ENCODE measurements at regions not wholly inside any gene's neighbourhood (a gene's known extent, or its start where the extent isn't known, plus 50 kb on each side); places are given as distances from the start of the nearest gene placed in this dataset.

DNA sequence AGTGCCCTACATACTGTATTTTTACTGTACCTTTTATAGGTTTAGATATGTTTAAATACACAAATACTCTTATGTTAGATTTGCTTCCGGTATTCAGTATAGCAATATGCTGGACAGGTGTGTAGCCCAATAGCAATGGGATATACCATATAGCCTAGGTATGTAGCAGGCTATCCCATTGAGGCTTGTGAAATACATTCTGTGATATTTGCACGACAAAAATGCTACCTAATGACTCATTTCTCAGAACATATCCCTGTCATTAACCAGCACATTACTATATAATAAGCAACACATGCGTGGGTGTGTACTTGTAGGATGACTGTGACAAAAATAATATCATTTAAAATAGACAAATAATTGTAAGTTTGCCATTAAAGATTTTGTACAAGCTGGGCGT, 208.8 kb downstream of the MRPS30 start:
- DNase-seq: no peak
- intact Hi-C loops (cut with micrococcal nuclease): no loop called here
- no peak overlapping the region for H3K27ac ChIP-seq (ENCODE audit: low read depth in 1 of 2, low read length in 2 of 2)
- no peaks in the 10 kb centered on the region for H3K27me3 ChIP-seq (ENCODE audit: control insufficient read depth in 2 of 2, insufficient read depth in 2 of 2, low read length in 2 of 2)
- Mint-ChIP-seq H3K27me3 (ENCODE audit: low read depth in 3 of 3) (no peaks in the 10 kb centered on the region), H3K36me3 (no peaks in the 10 kb centered on the region), H3K27ac (no peak overlapping the region), H3K9me3 (peaks cover 2 to 15% (median 9%) of the 10 kb centered on the region in 7 donors), H3K4me3 (no peak overlapping the region), H3K4me1 (no peaks in the 10 kb centered on the region)
- no peaks in the 10 kb centered on the region for H4K20me1 ChIP-seq (ENCODE audit: insufficient read depth, low read length)
- H3K4me3 ChIP-seq (replicated peaks in 1 of 3; ENCODE audit: low read depth in 2 of 3, low read length in 3 of 3): no peak overlapping the region
- no peaks in the 10 kb centered on the region for H3K36me3 ChIP-seq (replicated peaks in 1 of 2; ENCODE audit: control insufficient read depth in 1 of 2, insufficient read depth in 2 of 2, low read length in 2 of 2)
- H3K4me1 ChIP-seq (ENCODE audit: control insufficient read depth in 1 of 2, insufficient read depth in 2 of 2, low read length in 2 of 2): no peaks in the 10 kb centered on the region
- no peak overlapping the region for H2AFZ ChIP-seq (ENCODE audit: insufficient read depth, low read depth, low read length, poor library complexity, severe bottlenecking)
- H3K9me3 ChIP-seq (replicated peaks in 1 of 2; ENCODE audit: control insufficient read depth in 1 of 2, insufficient read depth in 1 of 2, low read length in 2 of 2): peaks cover 0 to 14% of the 10 kb centered on the region in 2 donors
- no peaks in the 10 kb centered on the region for H3K79me2 ChIP-seq (ENCODE audit: insufficient read depth, low read length)
- TF ChIP-seq, protein P1, sequence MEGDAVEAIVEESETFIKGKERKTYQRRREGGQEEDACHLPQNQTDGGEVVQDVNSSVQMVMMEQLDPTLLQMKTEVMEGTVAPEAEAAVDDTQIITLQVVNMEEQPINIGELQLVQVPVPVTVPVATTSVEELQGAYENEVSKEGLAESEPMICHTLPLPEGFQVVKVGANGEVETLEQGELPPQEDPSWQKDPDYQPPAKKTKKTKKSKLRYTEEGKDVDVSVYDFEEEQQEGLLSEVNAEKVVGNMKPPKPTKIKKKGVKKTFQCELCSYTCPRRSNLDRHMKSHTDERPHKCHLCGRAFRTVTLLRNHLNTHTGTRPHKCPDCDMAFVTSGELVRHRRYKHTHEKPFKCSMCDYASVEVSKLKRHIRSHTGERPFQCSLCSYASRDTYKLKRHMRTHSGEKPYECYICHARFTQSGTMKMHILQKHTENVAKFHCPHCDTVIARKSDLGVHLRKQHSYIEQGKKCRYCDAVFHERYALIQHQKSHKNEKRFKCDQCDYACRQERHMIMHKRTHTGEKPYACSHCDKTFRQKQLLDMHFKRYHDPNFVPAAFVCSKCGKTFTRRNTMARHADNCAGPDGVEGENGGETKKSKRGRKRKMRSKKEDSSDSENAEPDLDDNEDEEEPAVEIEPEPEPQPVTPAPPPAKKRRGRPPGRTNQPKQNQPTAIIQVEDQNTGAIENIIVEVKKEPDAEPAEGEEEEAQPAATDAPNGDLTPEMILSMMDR (IDR thresholded peaks at IDR 0.05): no peak
- H3K9ac ChIP-seq (ENCODE audit: insufficient read depth, low read length, poor library complexity, severe bottlenecking): no peak overlapping the region
- no peak overlapping the region for H3K4me2 ChIP-seq (replicated peaks; ENCODE audit: extremely low read depth, low read length, poor library complexity, severe bottlenecking)
- WGBS (ENCODE audit: insufficient coverage): 100% methylated on average over 1 of the region's 4 CpGs

DNA sequence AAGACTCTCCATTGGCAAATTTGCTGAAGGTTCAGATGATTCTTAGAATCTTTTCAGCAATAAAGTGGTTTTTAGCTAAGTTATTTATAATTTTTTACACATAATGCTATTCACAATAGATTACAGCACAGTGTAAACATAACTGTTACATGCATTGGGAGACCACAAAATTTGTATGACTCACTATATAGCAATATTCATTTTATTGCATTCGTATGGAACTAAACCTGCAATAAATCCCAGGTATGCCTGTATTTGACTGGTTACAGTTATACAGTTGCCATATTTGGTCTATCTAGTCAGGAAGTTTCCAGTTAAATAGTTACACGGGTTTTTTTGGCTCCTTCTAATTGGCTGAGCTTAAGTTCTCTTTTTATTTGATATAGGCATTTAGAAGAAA, 220.8 kb downstream of the MRPS30 start:
- Histone ChIP-seq H3K4me2 (replicated peaks; ENCODE audit: extremely low read depth, low read length, poor library complexity, severe bottlenecking) (no peak overlapping the region), H3K27me3 (ENCODE audit: control insufficient read depth in 2 of 2, insufficient read depth in 2 of 2, low read length in 2 of 2) (no peaks in the 10 kb centered on the region), H4K20me1 (ENCODE audit: insufficient read depth, low read length) (no peaks in the 10 kb centered on the region), H3K27ac (ENCODE audit: low read depth in 1 of 2, low read length in 2 of 2) (no peak overlapping the region), H3K9me3 (replicated peaks in 1 of 2; ENCODE audit: control insufficient read depth in 1 of 2, insufficient read depth in 1 of 2, low read length in 2 of 2) (no peaks in the 10 kb centered on the region), H3K9ac (ENCODE audit: insufficient read depth, low read length, poor library complexity, severe bottlenecking) (no peak overlapping the region), H3K4me3 (replicated peaks in 1 of 3; ENCODE audit: low read depth in 2 of 3, low read length in 3 of 3) (no peak overlapping the region), H3K79me2 (ENCODE audit: insufficient read depth, low read length) (no peaks in the 10 kb centered on the region), H3K4me1 (ENCODE audit: control insufficient read depth in 1 of 2, insufficient read depth in 2 of 2, low read length in 2 of 2) (no peaks in the 10 kb centered on the region), H2AFZ (ENCODE audit: insufficient read depth, low read depth, low read length, poor library complexity, severe bottlenecking) (no peak overlapping the region), H3K36me3 (replicated peaks in 1 of 2; ENCODE audit: control insufficient read depth in 1 of 2, insufficient read depth in 2 of 2, low read length in 2 of 2) (no peaks in the 10 kb centered on the region)
- H3K4me3 Mint-ChIP-seq: no peak overlapping the region
- DNase-seq: no peak
- peaks cover 0 to 6% (median 0%) of the 10 kb centered on the region in 7 donors for H3K9me3 Mint-ChIP-seq
- TF ChIP-seq, protein P1 (IDR thresholded peaks at IDR 0.05): no peak
- H3K36me3 Mint-ChIP-seq: no peaks in the 10 kb centered on the region
- H3K27ac Mint-ChIP-seq: no peak overlapping the region
- intact Hi-C loops (cut with micrococcal nuclease): no loop called here
- no peaks in the 10 kb centered on the region for H3K27me3 Mint-ChIP-seq (ENCODE audit: low read depth in 3 of 3)
- WGBS (ENCODE audit: insufficient coverage): 80% methylated on average over 1 of the region's 2 CpGs
- H3K4me1 Mint-ChIP-seq: no peaks in the 10 kb centered on the region
